ENCODE measurements at regions not wholly inside any gene's neighbourhood (a gene's known extent, or its start where the extent isn't known, plus 50 kb on each side); places are given as distances from the start of the nearest gene placed in this dataset.

DNA sequence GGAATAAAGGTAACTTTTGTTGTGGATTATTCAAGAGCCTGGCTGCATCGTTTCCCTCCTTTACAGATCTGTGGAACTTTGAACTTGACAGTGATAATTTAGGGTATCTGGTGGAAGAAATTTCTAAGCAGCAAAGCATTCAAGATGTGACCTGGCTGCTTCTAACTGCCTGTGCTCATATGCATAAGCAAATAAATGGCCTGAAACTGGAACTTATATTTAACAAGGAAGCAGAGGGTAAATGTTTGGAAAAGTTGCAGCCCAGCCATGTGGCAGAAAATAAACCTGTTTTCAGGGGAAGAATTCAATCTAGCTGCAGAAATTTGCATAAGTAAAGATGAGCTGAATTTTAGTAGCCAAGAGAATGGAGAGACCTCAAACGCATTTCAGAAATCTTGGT is 173.5 kb downstream of the C6orf118 start:
- TF ChIP-seq CTCF (IDR thresholded peaks at IDR 0.05; ENCODE audit: low read depth, low read length) = no peak
- no peak for TF ChIP-seq EZH2phosphoT487 (IDR thresholded peaks at IDR 0.05; ENCODE audit: low read depth)
